Mesodermal cell (in vitro differentiated cells): ENCODE measurements at regions not wholly inside any gene's neighbourhood (a gene's known extent, or its start where the extent isn't known, plus 50 kb on each side); places are given as distances from the start of the nearest gene placed in this dataset.

Source experiments
- H3K27ac ChIP-seq: 2 replicates; pipeline ENCODE4 v1.7.0; 2013; ENCODE audit warnings: mild to moderate bottlenecking, low read depth, low read length, moderate library complexity; ENCODE audit not compliant: severe bottlenecking
- H3K36me3 ChIP-seq: 2 replicates; pipeline ENCODE4 v1.7.1; 2013; ENCODE audit warnings: mild to moderate bottlenecking, low read length, moderate library complexity; ENCODE audit not compliant: control insufficient read depth, insufficient read depth
- H3K4me1 ChIP-seq: one replicate; pipeline ENCODE4 v1.7.1; 2013; ENCODE audit warnings: mild to moderate bottlenecking, low read length; ENCODE audit not compliant: insufficient read depth, control insufficient read depth, poor library complexity, severe bottlenecking
- H3K4me3 ChIP-seq: 2 replicates; pipeline ENCODE4 v1.7.0; 2013; ENCODE audit warnings: low read length, control low read depth, mild to moderate bottlenecking; ENCODE audit not compliant: insufficient read depth, poor library complexity, severe bottlenecking; ENCODE audit errors: extremely low read depth
- H3K9me3 ChIP-seq: 2 replicates; pipeline ENCODE4 v1.7.1; 2013; ENCODE audit warnings: mild to moderate bottlenecking, low read length, moderate library complexity; ENCODE audit not compliant: control insufficient read depth
- WGBS, 2 experiments: methylation state at CpG; one replicate each; pipeline ENCODE4 v1.1.5; 2013; ENCODE audit warnings: missing lambda C conversion rate in 2 of 2; ENCODE audit not compliant: insufficient coverage in 2 of 2; 5-methylcytosine and 5-hydroxymethylcytosine counted together

DNA sequence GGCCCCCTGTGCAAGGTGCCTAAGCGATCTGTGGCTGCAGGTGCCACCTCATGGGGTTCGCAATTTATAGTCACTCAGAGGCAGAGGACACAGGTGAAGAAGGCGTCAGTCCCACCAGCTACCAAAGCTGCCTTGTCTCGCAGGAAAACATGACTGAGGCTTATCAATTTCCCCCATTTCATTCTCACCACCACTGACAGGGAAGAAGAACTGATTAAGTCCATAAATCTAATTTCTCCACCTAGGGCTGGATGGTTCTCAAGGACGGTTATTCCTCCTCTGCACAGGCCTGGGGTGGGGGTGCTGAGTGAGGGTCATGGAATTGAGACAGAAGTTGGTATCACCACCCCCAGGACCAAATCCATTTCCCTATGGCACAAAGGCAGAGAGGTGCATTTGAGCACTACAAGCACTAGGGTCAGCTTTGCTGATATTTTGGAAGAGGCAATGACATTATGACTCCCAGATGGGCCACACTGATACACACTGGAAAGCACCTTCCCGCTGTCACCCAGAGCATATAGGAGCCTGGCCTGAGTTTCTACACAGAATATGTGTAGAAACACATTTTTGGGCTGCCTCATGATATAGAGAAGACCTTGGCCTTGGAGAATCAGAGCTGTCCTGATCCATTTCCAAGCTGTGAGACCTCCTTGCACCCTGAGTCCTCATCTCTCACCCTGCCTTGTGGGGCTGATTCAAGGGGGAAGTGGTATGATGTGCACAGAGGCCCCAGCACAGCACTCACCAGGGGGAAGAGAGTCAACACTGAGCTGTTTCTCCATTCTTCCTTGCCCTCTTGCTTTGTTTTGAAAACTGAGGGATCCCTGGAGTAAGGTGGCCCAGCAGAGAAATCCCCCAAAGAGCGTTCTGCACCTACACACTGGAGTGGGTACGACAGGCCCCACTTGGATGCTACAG, 59.4 kb downstream of the PITPNM2 start:
- WGBS, 2 experiments: 100% methylated on average over 6 to 7 of the region's 8 CpGs
- Histone ChIP-seq H3K36me3 (no peaks in the 10 kb centered on the region), H3K4me1 (peaks cover 14% of the 10 kb centered on the region), H3K27ac (no peak overlapping the region), H3K9me3 (no peaks in the 10 kb centered on the region), H3K4me3 (no peak overlapping the region)

DNA sequence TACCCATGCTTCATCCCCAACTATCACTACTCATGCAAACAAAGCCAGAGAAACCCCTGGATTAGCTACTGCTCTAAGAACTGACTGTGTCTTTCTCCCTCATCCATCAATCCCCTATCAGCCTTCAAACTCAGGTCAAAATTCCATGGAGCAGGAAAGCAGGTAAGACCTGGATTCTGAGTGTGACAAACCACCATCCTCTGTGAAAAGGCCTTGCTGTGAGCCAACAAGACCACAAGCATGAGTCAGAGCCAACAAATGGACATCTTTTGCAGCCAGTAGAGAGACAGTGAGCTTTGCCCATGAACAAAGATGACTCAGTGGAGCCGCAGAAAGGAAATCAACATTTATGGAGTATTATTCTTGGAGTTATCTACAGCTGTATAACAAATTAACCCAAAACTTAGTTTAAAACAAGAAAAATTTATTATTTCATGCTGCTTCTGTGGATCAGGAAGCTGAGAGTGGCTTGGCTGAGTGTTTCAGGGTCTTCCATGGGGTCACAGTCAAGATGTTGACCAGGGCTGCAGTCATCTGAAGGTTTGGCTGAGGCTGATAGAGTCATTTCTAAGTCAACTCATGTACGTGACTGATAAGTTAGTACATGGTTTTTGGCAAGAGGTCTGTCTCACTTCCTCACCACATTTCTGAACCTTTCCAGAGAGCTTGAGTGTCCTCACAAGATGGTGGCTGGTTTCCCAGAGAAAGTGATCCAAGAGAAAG, 61.1 kb downstream of the PITPNM2 start:
- no peaks in the 10 kb centered on the region for H3K9me3 ChIP-seq
- peaks cover 14% of the 10 kb centered on the region for H3K4me1 ChIP-seq
- H3K4me3 ChIP-seq: no peak overlapping the region
- no CpG with 5 or more reads among the region's 2 CpGs for WGBS, 2 experiments
- no peaks in the 10 kb centered on the region for H3K36me3 ChIP-seq
- no peak overlapping the region for H3K27ac ChIP-seq

DNA sequence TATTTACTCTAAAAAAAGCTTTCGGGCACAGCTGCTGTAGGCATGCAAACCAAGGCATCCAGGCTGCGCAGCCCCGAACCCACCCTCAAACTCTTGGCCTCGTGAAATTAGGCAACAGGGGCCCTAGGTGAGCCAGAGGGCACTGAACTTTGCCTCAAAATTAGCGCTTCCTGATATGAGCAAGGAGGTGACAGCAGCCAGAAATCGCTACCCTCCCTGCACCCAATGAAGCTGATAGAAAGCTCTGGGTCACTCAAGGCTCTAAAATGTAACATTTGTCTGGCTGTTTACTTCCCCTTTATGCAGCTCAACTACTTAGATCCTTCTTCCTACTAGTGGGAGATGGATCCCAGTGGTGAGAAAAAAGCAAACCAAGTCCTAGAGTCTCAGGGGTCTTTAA, 61.8 kb downstream of the PITPNM2 start:
- Histone ChIP-seq H3K4me1 (peaks cover 18% of the 10 kb centered on the region), H3K9me3 (no peaks in the 10 kb centered on the region), H3K4me3 (no peak overlapping the region), H3K27ac (no peak overlapping the region), H3K36me3 (no peaks in the 10 kb centered on the region)
- 96 to 97% methylated on average over 6 of the region's 6 CpGs for WGBS, 2 experiments

DNA sequence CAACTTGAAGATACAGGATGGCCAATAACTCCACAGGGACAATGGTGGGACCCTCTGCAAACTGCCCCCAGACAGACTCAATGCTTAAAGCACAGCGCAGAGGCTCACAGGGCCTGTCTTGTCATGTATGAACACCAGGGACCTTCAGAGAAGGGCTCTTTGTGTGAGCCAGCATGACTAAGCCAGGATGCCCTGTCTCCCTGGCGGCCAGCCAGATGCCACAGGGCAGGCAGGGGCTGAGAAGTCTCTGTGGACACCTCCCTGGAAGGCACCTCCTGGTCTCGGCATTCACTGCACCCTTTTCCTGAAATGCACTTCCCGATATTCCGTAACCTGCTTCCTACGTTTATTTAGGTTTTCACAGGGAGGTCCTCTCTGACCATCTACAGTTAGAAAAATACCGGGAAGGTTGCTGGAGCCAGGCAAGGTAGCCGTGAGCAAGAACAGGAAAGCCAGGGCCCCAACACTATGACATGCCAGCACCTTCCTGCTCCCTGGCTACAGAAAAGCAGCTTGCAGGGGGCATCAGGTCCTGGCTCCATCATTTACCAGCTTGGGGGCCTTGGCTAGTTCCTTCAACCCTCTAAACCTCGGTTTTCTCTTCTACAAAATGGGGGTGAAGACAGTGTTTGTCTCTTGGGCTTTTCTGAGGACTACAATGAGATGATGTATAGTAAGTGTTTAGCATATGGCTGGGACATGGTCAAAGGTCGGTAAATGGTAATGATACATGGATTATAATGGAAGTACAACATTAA, 65.0 kb downstream of the PITPNM2 start:
- no peaks in the 10 kb centered on the region for H3K36me3 ChIP-seq
- no peak overlapping the region for H3K27ac ChIP-seq
- WGBS, 2 experiments: 92 to 95% methylated on average over 8 to 9 of the region's 10 CpGs
- H3K4me1 ChIP-seq: peaks cover 18% of the 10 kb centered on the region
- no peak overlapping the region for H3K4me3 ChIP-seq
- no peaks in the 10 kb centered on the region for H3K9me3 ChIP-seq

DNA sequence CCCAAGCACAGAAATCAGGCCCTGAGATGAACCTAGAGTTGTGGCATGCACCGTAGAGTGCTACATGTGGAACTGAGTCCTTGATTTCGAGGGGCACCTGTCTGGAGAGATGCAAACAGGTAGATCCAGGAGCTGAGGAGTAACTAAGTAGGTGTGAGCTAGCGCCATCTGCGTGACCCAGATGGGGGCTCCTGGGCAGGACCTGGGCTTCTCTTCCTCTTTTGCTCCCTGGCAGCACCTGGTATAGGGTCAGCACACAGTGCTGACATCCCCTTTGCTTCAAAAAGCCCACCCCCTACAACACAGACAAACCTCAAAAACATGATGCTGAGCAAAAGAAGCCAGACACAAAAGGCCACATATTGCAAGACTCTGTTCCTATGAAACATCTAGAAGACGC, 65.8 kb downstream of the PITPNM2 start:
- no peak overlapping the region for H3K4me3 ChIP-seq
- H3K9me3 ChIP-seq: no peaks in the 10 kb centered on the region
- H3K36me3 ChIP-seq: no peaks in the 10 kb centered on the region
- H3K4me1 ChIP-seq: peaks cover 18% of the 10 kb centered on the region
- 95 to 100% methylated on average over 5 of the region's 5 CpGs for WGBS, 2 experiments
- H3K27ac ChIP-seq: no peak overlapping the region

DNA sequence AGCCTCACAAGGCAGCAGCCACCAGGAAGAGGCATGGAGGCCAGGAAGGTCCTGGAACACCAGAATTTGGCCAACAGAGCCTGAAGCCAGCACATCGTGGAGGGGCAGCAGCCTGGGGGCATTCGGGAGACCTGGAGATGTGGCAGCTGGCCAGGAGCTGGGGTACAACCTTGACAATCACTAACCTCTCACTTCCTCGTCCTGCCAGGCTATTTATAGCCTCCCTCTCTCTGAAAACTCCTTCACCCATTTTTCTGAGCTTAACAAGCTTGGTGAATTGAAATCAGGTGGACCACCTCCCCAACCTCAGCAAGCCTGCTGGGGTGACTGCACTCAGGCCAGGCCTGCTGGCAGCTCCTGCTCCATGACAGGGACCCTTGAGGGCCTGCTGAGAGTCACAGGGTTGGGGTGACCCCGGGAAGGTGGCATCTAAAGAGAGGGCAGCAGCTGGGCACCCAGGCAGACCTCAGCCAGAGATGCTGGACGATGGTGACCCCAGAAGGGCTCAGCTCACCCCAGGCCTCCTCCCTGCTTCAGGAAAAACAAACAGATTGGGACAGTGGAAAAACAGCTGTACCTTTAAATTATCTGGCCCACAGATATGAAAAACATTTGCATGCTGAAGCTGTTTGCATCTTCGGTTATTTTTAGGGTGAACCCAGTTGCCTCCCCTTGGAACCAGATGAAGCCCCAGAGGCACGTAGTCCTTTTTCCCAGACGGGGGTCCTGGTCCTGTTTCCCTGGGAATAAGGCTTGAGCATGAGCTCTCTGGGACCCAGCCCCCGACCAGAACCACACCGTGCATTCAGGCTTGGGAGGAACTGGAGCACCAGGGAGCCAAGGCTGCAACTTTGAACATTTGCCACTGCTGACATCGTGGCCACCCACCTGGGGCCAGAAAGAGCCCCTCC, 67.0 kb downstream of the PITPNM2 start:
- H3K36me3 ChIP-seq: no peaks in the 10 kb centered on the region
- H3K4me3 ChIP-seq: no peak overlapping the region
- H3K9me3 ChIP-seq: no peaks in the 10 kb centered on the region
- peaks cover 18% of the 10 kb centered on the region for H3K4me1 ChIP-seq
- 80 to 81% methylated on average over 10 to 11 of the region's 11 CpGs for WGBS, 2 experiments
- H3K27ac ChIP-seq: no peak overlapping the region

DNA sequence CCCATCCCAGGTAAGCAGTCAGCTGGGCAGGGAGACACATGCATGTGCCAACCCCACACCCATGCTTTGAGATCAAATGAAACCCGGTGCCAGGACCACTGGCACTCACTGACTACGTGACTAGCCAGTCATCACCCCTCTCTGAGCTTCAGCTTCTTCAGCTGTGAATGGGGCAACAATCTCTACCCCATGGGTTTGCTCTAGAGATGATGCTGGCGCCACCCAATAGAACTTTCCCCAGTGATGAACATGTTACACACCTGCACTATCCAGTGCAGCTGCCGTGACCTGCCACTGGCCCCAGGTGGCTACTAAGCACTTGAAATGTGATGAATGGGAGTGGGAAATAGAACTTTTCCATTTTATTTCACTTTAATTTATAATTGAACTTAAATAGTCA, 70.3 kb downstream of the PITPNM2 start:
- 94% methylated on average over 2 of the region's 4 CpGs for WGBS, 2 experiments
- Histone ChIP-seq H3K4me1 (peaks cover 29% of the 10 kb centered on the region), H3K4me3 (no peak overlapping the region), H3K9me3 (no peaks in the 10 kb centered on the region), H3K27ac (no peak overlapping the region), H3K36me3 (no peaks in the 10 kb centered on the region)

DNA sequence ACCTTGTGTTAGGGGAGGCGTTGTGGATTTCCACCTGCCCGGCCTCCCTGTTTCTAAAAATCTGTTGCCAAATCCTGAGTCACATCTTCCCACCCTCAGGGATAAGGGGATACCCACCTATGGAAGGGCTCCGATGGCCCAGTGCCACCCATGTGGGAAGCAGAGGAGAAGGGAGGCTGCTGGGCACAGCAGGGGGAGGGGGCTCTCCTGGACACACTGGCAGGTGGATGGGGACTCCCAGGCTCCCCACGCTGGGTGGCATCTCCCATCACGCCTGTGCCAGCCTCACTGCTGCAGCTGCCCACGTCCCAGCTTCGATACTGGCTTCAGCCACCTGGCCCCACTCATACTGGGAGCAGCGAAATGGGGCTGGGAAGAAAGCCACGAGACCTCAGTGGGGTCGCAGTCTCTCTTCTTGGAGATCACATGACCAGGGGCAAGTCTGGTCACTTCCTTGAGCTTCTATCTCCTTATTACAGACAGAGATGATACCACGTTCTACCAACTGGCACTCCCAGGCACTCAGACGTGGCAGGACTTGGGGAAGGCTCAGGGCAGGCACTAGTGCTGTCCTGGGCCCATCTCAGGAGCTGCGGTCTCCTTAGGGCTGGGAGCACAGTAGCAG, 72.2 kb downstream of the PITPNM2 start:
- Histone ChIP-seq H3K4me1 (peaks cover 23% of the 10 kb centered on the region), H3K36me3 (no peaks in the 10 kb centered on the region)
- WGBS, 2 experiments: 90 to 96% methylated on average over 9 to 13 of the region's 13 CpGs

DNA sequence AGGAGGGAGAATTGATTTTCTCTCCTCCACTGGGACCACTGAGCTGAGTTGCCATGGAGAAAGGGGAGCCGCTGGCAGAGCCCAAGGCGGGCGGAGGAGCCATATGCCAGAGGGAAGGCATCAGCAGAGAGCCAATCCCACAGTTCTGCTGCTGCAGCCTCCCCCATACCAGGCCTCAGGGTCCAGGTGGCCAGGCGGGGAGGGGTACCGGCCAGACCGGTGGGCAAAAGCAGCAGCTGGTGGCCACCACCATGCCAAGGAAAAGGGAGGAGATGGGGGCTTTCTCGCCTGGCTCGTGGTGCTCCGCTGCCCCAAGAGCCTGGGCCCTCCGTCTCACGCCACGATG, 72.8 kb downstream of the PITPNM2 start:
- no peak overlapping the region for H3K4me3 ChIP-seq
- no peak overlapping the region for H3K27ac ChIP-seq
- 96% methylated on average over 8 to 11 of the region's 12 CpGs for WGBS, 2 experiments
- peaks cover 23% of the 10 kb centered on the region for H3K4me1 ChIP-seq
- H3K36me3 ChIP-seq: no peaks in the 10 kb centered on the region
- H3K9me3 ChIP-seq: no peaks in the 10 kb centered on the region

More for the DNA sequence above, 72.2 kb downstream of the PITPNM2 start:
- H3K27ac ChIP-seq: no peak overlapping the region
- H3K4me3 ChIP-seq: no peak overlapping the region
- H3K9me3 ChIP-seq: no peaks in the 10 kb centered on the region
